CD4-positive, alpha-beta T cell treated with Interleukin-10 for 1 hour (primary cell): ENCODE measurements at regions not wholly inside any gene's neighbourhood (a gene's known extent, or its start where the extent isn't known, plus 50 kb on each side); places are given as distances from the start of the nearest gene placed in this dataset.
"Not testable (repeated sequence)": the region's sequence is repeated elsewhere in the genome, so short reads cannot be mapped to it uniquely, and the experiment has no call there.

Experiments used
- DNase-seq: peaks from one replicate; pipeline ENCODE4 v3.0.0-alpha.2; 2020

DNA sequence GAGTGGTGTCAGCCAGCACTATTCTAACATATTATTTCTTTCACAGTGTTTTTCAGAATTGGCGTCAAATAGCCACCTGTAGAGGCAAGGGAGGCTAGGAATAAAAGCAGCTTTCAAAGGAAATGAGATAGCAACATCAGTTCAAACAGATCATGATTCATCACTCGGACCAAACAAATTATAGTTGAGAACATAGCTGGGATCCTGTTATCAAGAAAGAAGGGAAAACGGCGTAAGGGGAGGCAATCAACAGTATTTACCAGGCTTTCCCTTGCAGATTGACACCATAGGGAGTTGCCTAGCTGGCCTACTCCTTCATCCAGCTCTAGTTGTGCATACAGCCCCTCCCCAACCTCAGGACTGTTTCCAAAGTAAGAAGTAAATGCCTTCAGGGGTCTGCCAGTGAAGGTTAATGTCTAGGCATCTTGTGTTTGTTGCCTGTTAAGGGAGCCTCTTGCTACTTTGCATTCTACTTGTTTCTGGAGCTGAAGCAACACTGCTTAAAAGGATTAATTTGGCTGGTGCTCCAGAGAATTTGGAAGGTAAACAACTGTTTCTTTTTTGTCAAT is 286.5 kb downstream of the NSUN3 start:
- DNase-seq: no peak

DNA sequence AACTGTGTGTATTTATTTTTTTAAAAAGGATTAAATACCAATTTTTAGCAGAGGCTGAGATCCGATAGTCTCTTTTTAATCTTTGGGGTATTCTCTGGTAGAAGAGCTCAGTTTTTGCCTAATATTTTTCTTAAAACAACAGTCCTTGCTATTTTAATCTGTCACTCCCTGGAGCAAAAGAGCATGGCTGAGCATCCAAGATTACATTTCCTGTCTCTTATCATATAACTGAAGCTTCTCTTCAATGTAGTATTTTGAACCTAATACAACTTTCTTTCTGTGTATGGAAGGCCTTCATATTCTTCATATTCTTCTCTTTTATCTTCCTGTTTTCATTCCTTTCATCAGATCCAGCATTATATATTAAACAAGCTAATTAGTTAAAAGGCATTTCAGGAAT is 293.7 kb downstream of the NSUN3 start:
- DNase-seq: no peak

DNA sequence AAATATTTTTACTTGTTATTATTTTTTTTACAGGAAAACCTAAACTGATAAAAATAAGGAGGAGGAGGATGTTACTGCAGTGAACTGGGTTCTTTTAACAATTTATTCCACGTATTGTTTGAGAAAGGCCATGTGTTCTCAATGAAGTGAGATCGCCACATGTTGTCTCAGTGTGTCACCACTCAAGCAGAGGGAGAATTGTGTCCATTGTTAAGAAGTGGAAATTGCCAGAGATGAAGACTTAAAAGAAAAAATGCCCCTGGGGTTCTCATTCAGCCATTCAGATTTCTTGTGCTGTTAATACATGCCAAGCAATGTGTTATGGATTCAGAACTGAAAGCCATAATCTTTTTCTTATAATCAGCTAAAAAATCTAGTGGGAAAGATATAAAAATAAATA is 297.1 kb downstream of the NSUN3 start:
- no peak for DNase-seq

DNA sequence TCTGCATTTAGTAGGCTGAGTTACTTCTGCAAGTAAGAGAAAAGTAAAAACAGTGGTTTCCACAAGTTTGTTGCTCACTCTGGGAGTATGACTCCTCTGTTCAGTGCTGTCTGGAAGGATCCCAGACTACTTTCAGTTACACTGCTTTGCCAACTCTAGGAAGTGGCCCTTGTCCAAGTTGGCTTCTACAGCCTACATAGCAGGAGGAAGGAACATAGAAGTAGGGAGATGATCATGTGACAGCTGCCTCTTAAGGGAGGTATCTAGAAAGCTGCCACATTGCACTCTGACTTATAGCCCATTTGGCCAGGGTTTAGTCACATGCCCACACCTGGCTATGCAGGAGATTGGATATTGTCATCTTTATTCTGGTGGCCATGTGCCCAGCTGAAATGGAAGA is 298.1 kb downstream of the NSUN3 start:
- DNase-seq: no peak

DNA sequence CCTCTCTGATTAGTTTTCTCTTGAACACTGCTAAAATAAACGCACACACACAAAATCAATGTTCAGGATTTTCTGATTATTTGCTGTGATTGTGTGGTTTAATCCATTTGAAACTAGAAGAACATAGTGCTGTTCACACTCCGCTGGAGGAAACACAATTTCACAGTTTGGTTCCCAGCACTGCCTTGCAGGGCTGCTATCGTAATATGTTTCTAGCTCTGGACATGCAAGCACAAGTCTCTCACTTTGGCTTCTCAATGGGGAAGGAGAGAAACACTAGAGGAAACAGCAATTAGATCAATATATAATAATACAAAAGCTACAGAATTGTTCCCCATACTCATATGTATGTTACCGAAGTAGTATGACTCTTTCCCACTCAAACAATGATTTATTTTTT is 299.5 kb downstream of the NSUN3 start:
- no peak for DNase-seq

GRCh38 chr3:94365006-94365405 is 302.1 kb downstream of the NSUN3 start:
- DNase-seq: no peak

- no peak for DNase-seq
Observed at GRCh38 chr3:94372026-94372425, 309.2 kb downstream of the NSUN3 start.

- DNase-seq: no peak
Observed at GRCh38 chr3:94373456-94373855, 310.6 kb downstream of the NSUN3 start.

DNA sequence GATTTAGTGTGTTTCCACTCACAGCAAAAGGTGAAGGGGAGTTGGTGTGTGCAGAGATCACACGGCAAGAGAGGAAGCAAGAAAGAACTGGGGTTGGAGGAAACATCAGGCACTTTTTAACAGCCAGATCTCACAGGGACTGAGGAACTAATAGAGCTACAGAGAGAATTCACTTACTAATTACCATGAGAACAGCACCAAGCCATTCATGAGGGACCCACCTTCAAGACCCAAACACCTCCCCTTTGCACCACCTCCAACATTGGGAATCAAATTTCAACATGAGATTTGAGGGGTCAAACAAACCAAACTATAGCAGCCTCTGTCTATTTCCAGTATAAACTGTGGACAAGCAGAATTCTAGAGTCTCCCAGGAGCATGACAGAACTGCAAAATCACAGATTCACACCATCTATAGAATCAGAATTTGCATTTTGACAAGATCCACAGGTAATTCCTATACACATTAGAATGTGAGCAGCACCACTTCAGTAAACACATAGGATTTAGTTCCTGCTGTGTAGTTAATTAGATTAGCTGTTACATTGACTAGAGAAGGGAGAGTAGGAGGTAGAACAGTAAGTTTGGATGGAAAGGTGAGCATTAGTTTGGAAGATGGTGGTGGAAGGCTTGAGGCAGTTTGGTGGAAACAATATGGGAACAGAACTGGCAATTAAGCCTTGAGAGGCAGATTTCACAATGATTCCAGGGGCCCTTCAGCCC is 311.7 kb downstream of the NSUN3 start:
- DNase-seq: no peak

- DNase-seq: not testable (repeated sequence)
Observed at GRCh38 chr3:94377123-94377696, 314.3 kb downstream of the NSUN3 start.

DNA sequence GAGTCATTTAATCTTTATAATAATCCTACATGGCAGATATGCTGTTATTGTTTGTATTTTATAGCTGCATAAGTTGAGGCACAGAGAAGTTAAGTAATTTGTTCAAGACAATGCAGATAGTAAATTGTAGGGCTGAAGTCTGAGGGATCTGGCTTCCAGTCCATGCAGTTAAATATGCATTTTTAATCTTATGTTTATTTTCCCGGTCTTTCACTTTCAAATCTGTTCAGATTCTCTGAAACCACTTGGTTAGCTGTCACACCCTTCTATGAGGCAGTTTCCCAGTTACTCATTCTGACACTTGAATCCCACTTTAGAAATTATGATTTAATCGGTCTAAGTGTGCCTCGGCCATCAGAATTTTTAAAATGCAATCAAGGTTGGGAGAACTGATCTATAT is 315.0 kb downstream of the NSUN3 start:
- DNase-seq: not testable (repeated sequence)

- DNase-seq: no peak
Observed at GRCh38 chr3:94378322-94378721, 315.5 kb downstream of the NSUN3 start.

DNA sequence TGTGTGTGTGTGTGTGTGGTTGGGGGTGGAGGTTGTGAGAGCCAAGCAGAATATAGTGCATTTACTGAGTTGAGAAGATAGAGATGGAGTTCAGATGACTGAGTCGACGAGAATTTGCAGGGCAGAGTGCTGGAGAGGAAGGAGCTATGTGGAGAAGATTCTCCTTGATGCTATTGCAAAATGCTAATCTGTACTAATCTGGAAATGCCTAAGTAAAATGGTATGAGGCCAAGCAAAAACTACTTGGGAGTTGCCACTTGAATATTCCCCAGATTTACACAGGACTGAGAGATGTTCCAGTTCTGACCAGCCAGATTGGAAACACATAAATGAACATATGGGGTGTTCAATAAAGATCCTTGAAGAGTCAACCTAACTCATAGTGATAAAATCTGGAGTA is 316.4 kb downstream of the NSUN3 start:
- DNase-seq: no peak

- DNase-seq: no peak
Observed at GRCh38 chr3:94394885-94395284, 332.0 kb downstream of the NSUN3 start.

GRCh38 chr3:94395851-94396250 is 333.0 kb downstream of the NSUN3 start:
- DNase-seq: no peak

DNA sequence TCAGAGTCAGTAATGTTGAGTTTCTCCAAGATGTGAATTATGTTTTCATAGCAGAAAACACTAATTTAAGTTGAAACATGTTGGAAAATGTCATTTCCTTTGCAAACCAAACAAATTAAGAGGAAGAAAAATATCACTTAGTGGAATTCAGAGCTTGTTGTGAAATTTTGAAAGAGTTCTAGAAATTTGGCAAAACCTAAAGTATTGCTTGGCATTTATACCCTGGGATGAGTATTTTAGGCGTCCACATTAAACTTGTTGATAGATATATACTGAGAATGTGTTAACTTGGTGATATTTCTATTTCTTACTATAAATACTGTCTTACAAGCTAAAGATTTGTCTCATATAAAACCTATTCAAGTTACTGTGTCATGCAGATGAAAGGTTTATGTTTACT is 335.2 kb downstream of the NSUN3 start:
- no peak for DNase-seq

- no peak for DNase-seq
Observed at GRCh38 chr3:94401466-94401865, 338.6 kb downstream of the NSUN3 start.

GRCh38 chr3:94402126-94402525 is 339.3 kb downstream of the NSUN3 start:
- DNase-seq: no peak

DNA sequence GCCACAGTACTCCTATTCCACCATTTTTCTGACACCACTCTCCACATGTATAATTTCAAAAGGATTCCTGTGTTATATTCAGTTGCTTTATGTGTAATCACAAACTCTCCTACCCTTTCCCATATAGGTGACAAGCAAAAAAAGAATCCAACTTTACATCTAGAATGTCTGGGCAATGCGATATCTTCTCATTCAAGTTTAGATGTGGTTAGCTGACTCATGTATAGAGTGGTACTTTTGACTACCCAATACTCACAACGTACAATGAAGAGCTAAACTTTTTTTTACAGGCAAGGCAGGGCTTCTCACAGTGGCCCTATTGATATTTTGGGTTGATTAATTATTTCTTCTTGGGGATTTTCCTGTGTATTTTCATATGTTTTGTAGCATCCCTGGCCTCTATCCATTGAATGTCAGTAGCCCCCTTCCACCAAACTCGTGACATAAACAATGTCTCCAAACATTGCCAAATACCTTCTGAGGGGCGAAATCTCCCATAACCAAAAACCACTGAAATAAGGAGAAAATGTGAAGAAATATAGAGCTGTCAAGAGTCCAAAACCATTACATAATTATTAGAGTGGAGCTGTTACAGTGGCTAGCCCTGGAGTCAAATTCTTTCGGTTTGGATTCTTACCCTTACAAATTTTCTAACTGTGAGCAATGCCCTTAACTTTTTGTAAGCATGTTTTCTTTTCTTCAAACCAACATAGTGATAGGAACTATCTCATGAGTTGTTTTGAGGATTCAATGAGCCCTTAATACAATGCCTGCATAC is 342.6 kb downstream of the NSUN3 start:
- no peak for DNase-seq

DNA sequence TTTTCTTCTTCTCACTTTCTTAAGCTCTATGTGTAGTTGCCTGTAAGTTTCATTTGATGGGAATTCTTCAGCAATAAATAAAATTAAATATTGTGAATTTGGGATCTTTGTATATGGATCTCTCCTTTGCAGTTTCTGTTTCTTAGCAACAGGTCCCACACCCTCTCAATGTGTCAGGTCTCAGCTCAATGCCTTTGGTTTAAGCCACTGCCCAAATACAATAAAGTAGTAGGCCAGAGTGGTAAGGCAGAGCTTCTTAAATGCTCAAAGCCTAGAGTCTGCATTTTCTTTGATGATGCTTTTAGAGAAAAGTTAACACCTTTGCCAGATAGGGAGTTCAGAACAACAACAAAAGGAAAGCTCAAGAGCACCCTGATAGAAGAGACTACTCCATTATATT is 343.7 kb downstream of the NSUN3 start:
- no peak for DNase-seq

DNA sequence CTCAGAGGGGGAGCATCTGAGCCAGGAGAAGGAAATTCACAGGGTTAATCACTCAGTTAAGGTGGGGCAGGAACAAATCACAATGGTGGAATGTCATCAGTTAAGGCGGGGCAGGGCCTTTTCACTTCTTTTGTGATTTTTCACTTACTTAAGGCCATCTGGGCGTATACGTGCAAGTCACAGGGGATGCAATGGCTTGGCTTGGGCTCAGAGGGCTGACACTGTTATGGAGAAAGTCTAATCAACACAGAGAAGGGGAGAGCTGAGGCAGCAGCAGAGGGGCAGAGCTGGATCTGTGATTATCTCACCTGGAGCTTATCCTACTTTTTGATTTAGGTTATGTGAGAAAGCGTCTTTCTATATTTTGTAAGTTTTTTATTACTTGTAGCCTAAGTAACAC is 350.1 kb downstream of the NSUN3 start:
- DNase-seq: not testable (repeated sequence)

- no peak for DNase-seq
Observed at GRCh38 chr3:94413336-94414108, 350.7 kb downstream of the NSUN3 start.

DNA sequence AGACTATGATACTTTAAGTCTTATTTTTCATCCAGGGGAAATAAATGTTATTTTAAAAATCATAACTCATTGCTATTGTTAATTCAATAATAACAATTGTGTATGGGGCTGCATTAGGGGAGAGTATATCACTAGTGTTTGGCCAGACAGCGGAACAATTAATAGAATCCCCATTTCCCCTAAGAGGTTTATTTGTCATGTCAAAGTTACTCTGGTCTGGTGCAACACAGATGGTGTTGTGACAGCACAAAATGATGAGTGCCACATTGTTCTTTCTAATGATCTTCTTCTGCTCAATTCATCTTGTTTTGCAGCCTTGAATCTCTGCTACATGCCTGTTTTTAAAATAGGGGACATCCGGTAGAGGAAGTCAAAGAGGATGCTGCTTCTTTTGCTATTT is 351.6 kb downstream of the NSUN3 start:
- DNase-seq: no peak
